ENCODE measurements at regions not wholly inside any gene's neighbourhood (a gene's known extent, or its start where the extent isn't known, plus 50 kb on each side); places are given as distances from the start of the nearest gene placed in this dataset.

GRCh38 chr20:11795071-11795615 is 122.5 kb upstream of the BTBD3 start:
- no peak for TF ChIP-seq CTCF (IDR thresholded peaks at IDR 0.05; ENCODE audit: low read depth, low read length)
- no peak for TF ChIP-seq EZH2phosphoT487 (IDR thresholded peaks at IDR 0.05; ENCODE audit: low read depth)

All from OCI-LY3 (cell line).